NCI-H187 treated with DMSO at 0.1 percent for 48 hours (cell line): ENCODE measurements at regions not wholly inside any gene's neighbourhood (a gene's known extent, or its start where the extent isn't known, plus 50 kb on each side); places are given as distances from the start of the nearest gene placed in this dataset.
A peak's percentile ranks its signal among the peaks of the same experiment; 100 is the strongest.
"Not testable (repeated sequence)": the region's sequence is repeated elsewhere in the genome, so short reads cannot be mapped to it uniquely, and the experiment has no call there.

ENCODE experiments used
- DNase-seq: peaks from one replicate; lab custom pipeline; 2025; lab: John Stamatoyannopoulos, UW

- DNase-seq = no peak
Measured at GRCh38 chr20:19874040-19874727, 116.1 kb downstream of the RIN2 start.

- no peak for DNase-seq
Measured at GRCh38 chr20:19875376-19876221, 117.5 kb downstream of the RIN2 start.

GRCh38 chr20:19876828-19877460, 118.9 kb downstream of the RIN2 start:
- no peak for DNase-seq

DNA sequence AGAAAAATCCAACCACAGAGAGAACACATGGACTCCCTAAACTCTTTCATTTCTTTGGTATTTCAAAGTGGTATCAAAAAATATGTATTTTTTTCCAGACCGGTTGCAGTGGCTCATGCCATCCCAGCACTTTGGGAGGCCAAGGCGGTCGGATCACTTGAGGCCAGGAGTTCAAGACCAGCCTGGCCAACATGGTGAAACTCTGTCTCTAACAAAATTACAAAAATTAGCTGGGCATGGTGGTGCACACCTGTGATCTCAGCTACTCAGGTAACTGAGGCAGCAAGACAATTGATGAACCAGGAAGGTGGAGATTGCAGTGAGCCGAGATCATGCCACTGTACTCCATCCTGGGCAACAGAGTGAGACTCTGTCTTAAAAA, 121.8 kb downstream of the RIN2 start:
- not testable (repeated sequence) for DNase-seq

- DNase-seq = no peak
Measured at GRCh38 chr20:19880256-19881079, 122.4 kb downstream of the RIN2 start.

DNA sequence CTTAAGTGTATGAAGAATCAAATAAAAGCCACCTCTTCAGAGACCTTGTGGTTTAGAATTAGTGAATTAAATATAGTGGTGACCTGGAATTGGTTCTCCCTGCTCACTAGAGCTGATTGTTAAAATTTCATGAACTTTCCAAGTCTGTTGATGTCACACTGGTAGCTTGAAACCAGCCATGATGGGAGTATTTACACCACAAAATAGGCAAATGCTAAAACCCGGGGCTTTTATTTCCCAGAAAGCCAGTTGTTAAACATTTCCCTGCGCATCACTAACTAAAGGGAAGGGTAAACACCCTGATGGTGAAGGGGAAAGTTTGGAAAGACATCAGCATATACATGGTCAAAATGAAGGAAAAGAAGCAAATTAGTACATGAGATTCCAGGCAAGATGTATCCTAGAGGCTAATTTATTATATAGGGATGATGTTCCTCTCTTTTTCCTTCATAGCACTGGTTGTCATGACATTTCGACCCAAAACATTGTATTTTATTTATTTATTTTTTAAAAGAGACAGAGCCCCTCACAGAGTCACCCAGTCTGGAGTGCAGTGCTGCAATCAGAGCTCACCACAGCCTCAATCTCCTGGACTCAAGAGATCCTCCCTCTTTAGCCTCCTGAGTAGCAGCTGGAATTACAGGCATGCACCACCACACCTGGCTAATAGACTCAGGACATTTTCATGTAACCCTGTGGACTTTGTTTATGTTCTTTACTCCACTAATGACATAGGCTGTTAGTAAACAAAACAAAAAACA, 123.2 kb downstream of the RIN2 start:
- no peak for DNase-seq

DNA sequence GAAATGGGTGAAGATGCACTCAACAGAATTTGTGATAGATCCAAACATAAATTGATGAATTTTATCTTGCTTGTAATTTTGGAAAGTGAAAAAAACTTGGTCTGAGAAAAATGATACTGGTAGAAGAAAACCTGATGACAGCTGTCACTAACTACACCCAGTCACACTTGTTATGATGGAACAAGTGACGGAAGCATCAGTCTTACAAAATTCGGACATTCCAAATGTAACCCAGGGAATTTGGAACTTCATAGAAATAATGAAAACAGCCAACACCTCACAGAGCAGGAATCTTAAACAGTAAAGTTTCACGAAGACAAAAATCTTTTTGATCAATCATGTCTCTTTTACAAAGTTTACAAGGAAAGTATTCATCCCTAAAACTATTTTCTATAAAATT, 123.9 kb downstream of the RIN2 start:
- no peak for DNase-seq

- no peak for DNase-seq
Measured at GRCh38 chr20:19882446-19882845, 124.4 kb downstream of the RIN2 start.

GRCh38 chr20:19883501-19883900, 125.4 kb downstream of the RIN2 start:
- no peak for DNase-seq

- no peak for DNase-seq
Measured at GRCh38 chr20:19885594-19885938, 127.5 kb downstream of the RIN2 start.

GRCh38 chr20:19885939-19886660, 128.0 kb downstream of the RIN2 start:
- DNase-seq = no peak

- DNase-seq = no peak
Measured at GRCh38 chr20:19886661-19887288, 128.7 kb downstream of the RIN2 start.

GRCh38 chr20:19887556-19888268, 129.4 kb upstream of the NAA20 start:
- DNase-seq = no peak

DNA sequence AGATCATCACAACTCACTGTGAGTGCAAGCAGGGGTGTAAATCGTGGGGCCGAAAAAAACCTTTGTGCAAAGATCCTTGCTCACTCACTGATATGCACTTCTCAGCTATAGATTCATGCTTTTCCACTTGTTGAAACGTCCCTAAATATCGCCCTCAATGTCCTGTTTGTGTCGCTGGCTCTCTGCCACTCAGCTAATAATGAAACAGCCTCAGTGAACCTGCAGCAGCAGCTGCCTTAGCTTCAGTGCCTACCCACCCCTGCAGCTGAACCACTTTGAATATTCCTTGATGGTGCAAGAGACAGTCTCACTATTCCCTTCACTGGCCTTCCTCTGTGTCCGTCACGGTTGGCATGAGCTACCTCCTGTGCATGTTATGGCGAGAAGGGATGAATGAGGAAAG, 128.9 kb upstream of the NAA20 start:
- DNase-seq = peak; percentile 14

DNA sequence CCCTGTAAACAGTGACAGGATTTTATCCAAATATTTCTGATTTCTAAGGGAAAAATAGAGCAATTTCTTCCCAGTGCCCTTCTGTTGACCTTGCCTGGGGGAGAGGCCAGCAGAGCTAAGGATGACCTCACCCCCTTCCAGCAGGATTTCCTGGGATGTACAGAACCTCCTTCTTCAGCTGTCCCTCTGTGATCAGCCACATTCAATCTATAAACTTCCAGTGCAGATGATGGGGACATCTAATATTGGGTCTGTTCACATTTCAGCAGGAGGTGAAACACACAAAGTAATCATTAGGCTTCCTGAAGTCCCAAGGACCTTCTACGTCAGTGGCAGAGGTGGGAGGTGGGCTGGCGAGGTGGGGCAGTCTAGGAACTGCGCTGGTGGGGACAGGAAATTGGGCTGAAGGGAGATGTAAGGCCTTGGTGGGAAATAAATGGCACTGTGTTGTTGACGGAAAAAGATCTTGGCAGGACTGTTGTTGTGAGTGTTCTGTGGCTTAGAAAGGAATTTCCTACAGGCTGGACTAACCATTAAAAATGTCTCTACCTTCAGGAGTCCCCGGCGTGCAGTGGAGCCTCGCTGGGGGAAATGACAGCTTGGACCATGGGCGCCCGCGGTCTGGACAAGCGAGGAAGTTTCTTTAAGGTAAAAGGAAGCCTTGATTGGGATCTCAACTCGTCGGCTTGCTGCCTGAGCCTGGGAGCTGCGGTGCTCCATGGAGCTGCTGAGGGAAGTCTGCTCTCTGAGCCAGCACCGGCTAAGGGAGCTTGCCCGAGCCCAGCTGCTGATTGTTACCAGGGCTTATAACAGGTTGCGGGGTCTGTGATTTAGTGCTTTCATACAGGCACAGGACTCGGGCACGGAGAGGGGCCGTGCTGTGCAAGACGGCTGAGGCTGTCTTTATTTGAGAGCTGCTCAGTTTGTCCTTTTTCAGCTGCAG, 127.9 kb upstream of the NAA20 start:
- no peak for DNase-seq

DNA sequence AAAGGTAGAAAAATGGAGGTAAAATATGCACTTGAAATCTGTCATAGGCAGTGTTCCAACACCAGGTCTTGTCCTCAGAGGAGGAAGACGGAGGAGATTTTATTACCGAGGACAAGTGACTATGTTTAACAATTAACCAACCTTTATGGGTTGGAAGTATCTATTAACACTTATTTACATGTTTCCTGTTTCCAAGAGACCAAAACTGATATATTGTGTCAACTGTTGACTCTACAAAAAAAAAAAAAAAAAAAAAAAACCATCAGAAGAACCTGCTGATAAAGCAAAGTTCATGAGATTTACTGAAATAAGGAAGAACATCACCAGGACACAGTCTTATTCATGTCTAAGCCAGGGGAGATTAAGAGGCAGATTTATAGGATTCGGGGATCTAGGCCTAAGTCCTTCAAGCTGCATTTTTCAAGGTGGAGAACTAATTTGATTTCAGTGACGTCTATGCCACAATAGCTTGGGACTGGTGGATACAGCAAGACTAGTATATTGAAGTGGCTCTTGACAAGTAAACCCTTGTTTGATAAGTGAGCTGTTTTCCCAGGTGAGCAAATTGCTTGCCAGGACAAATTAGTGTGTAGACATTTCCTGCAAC, 126.6 kb upstream of the NAA20 start:
- DNase-seq = peak; percentile 6

- no peak for DNase-seq
Measured at GRCh38 chr20:19893356-19893755, 123.8 kb upstream of the NAA20 start.

DNA sequence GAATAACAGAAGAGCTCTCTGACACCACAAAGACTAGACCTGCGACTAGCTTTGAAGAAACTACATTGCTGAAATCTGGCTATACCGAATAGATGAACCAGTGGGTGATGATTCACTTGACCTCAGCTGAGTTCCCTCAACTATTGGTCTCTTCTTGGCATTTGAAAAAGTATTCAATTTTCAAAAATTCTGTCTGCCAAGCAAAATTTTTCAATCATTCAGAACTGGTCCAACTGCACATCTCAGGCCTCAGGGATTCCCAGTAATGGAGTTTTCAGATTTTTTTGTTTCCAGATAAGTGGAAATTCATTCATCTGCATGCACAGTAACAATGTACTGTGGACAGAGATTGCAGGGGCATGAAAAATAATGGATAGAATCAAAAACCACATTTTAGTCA, 121.4 kb upstream of the NAA20 start:
- DNase-seq = no peak
